Glomerular visceral epithelial cell (primary cell): ENCODE measurements at regions not wholly inside any gene's neighbourhood (a gene's known extent, or its start where the extent isn't known, plus 50 kb on each side); places are given as distances from the start of the nearest gene placed in this dataset.

Experiments
- DNase-seq: peaks from one replicate; pipeline ENCODE4 v3.0.0-alpha.2; 2016; ENCODE audit errors: extremely low spot score

GRCh38 chr7:40935435-40935834, 767.5 kb downstream of the INHBA start:
- DNase-seq, result no peak

GRCh38 chr7:40923626-40924025, 779.3 kb downstream of the INHBA start:
- DNase-seq, result no peak

GRCh38 chr7:40922316-40922670, 780.6 kb downstream of the INHBA start:
- peak; percentile 92 for DNase-seq

DNA sequence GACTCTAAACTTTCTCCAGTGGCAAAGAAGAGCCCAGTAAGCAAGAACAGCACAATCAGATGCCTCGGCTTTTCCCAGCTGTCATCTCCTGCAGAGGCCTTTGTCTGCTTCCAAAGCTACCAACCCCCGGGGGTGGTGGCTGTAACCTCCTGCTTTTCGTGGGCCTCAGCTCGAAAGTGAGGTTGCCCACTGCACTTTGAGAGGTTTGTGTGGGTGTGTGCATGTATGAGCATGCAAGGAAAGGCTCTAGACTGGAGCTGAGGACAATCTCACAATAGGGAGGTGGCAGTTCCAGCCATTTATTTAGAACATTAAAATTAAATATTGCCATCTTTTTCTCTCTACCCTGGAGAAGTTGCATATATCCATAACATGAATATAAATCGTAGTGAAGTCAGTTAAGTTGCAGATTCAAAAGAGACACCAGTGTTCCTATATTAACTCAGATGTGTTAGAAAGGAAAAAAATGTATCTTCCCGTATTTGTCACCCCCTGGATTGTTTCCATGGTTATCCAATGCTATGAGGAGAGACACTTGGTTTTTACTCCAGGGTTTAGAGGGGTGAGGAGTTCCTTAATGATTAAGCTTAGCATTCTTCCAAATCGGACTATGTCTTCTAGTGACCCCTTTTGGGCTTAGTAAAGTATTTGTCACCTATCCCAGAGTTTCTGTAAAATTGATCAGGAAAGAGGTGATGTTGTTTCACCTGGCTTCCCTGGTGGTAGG, 781.1 kb downstream of the INHBA start:
- DNase-seq, result peak; percentile 76

GRCh38 chr7:40918701-40919271, 784.0 kb downstream of the SUGCT start:
- DNase-seq, result peak; percentile 81

GRCh38 chr7:40916813-40917212, 782.0 kb downstream of the SUGCT start:
- DNase-seq, result no peak

GRCh38 chr7:40915071-40915470, 780.3 kb downstream of the SUGCT start:
- DNase-seq, result no peak
